Adrenal gland (tissue), 9 donors: ENCODE measurements at regions not wholly inside any gene's neighbourhood (a gene's known extent, or its start where the extent isn't known, plus 50 kb on each side); places are given as distances from the start of the nearest gene placed in this dataset.
A peak's percentile ranks its signal among the peaks of the same experiment; 100 is the strongest.

Source experiments
- DNase-seq, 7 donors: peaks; one replicate each; pipeline ENCODE4 v3.0.0-alpha.2; 2019 to 2020
- H3K27ac ChIP-seq, 5 donors: fragments of 200-600 bp; sonication (generic) in 4 of 5; 1 replicate in 3 of 5; 2 replicates in 2 of 5; pipeline versions ENCODE4 v1.5.1 to v1.8.0; 2016 to 2020; ENCODE audit warnings: mild to moderate bottlenecking in 1 of 5
- H3K27me3 ChIP-seq: fragments of 200-600 bp; 2 replicates; pipeline ENCODE4 v1.8.0; 2021
- H3K36me3 ChIP-seq, 2 donors: fragments of 200-600 bp; replicated peaks in 1 of 2; 1 replicate in 1 of 2; 2 replicates in 1 of 2; pipeline versions ENCODE4 v1.5.1 to v1.8.0; 2018 to 2022
- H3K4me1 ChIP-seq, 2 donors: fragments of 200-600 bp; replicated peaks in 1 of 2; 1 replicate in 1 of 2; 2 replicates in 1 of 2; pipeline versions ENCODE4 v1.5.1 to v1.8.0; 2018 to 2021
- H3K4me3 ChIP-seq, 4 donors: fragments of 200-600 bp; sonication (generic) in 3 of 4; one replicate each; pipeline ENCODE4 v1.5.1; 2016 to 2018
- H3K9me3 ChIP-seq, 3 donors: fragments of 200-600 bp; sonication (generic) in 1 of 3; replicated peaks in 1 of 3; 1 replicate in 2 of 3; 2 replicates in 1 of 3; pipeline versions ENCODE4 v1.5.1 to v1.8.0; 2016 to 2021
- CTCF ChIP-seq, 6 experiments: fragments of 450-650 bp in 4 of 6; fragments of 200-600 bp in 2 of 6; sonication (generic) in 1 of 6; IDR thresholded peaks; 1 replicate in 5 of 6; 2 replicates in 1 of 6; pipeline versions ENCODE4 v1.5.1 to v1.8.0; 2016 to 2021; ENCODE audit warnings: antibody characterized with exemption in 6 of 6, mild to moderate bottlenecking in 2 of 6, moderate library complexity in 1 of 6
- POLR2A ChIP-seq, 2 donors: fragments of 450-650 bp; IDR thresholded peaks; one replicate each; pipeline ENCODE4 v1.6.1; 2017; ENCODE audit warnings: antibody characterized with exemption in 2 of 2, mild to moderate bottlenecking in 2 of 2, moderate library complexity in 1 of 2
- WGBS, 4 donors: extraction: QIAGEN DNeasy Blood & Tissue Kit in 2 of 4; methylation state at CpG; one replicate each; pipeline versions ENCODE4 v1.1.5 to v1.1.7; 2013 to 2017; 5-methylcytosine and 5-hydroxymethylcytosine counted together
- intact Hi-C, 2 donors: fragments of 100-400 bp; cut with DNase I; formaldehyde crosslinking; loops; one replicate each; pipeline versions ENCODE4 v1.14.1 to v1.15.0; 2022 to 2023
- donor health status: healthy with polysubstance abuse.
- donor health status: Bipolar disorder and iron deficiency.
- donor health status: DM: yes; HTN: yes; CAD: no.
- donor health status: DM: no; HTN: no; CAD: no.
- donor health status: DM: no; HTN: no; CAD: no.

- H3K4me1 ChIP-seq, result no peaks in the 10 kb centered on the region
- no peak overlapping the region for H3K4me3 ChIP-seq
- H3K27me3 ChIP-seq, result no peaks in the 10 kb centered on the region
- H3K9me3 ChIP-seq, result no peaks in the 10 kb centered on the region
- WGBS, 4 donors, result 63 to 73% (median 70%) methylated on average over 4 of the region's 4 CpGs
- TF ChIP-seq CTCF (IDR thresholded peaks at IDR 0.05) (no peak), POLR2A (IDR thresholded peaks at IDR 0.05) (no peak)
- H3K27ac ChIP-seq, result no peak overlapping the region
- intact Hi-C loops, result no loop called here
- H3K36me3 ChIP-seq, result no peaks in the 10 kb centered on the region
- DNase-seq, result no peak
Observed at GRCh38 chr14:101155575-101155974, 252.1 kb upstream of the RTL1 start.

GRCh38 chr14:101167428-101167827 lies 263.9 kb upstream of the RTL1 start:
- peaks cover 0 to 6% (median 0%) of the 10 kb centered on the region in 3 donors for H3K9me3 ChIP-seq
- no peaks in the 10 kb centered on the region for H3K27me3 ChIP-seq
- no peak for DNase-seq
- TF ChIP-seq POLR2A (IDR thresholded peaks at IDR 0.05) (no peak), CTCF (IDR thresholded peaks at IDR 0.05) (no peak)
- no peaks in the 10 kb centered on the region for H3K36me3 ChIP-seq
- H3K4me1 ChIP-seq, result no peaks in the 10 kb centered on the region
- H3K27ac ChIP-seq, result no peak overlapping the region
- intact Hi-C loops, result no loop called here
- WGBS, 4 donors, result 61 to 78% (median 71%) methylated on average over 3 of the region's 3 CpGs
- no peak overlapping the region for H3K4me3 ChIP-seq

GRCh38 chr14:101169267-101169666 lies 265.7 kb upstream of the RTL1 start:
- Histone ChIP-seq H3K4me3 (no peak overlapping the region), H3K27me3 (no peaks in the 10 kb centered on the region), H3K27ac (no peak overlapping the region), H3K9me3 (peaks cover 0 to 6% (median 0%) of the 10 kb centered on the region in 3 donors), H3K36me3 (no peaks in the 10 kb centered on the region), H3K4me1 (no peaks in the 10 kb centered on the region)
- DNase-seq, result no peak
- intact Hi-C loops, result no loop called here
- 65 to 80% (median 72%) methylated on average over 6 to 8 of the region's 8 CpGs for WGBS, 4 donors
- TF ChIP-seq POLR2A (IDR thresholded peaks at IDR 0.05) (no peak), CTCF (IDR thresholded peaks at IDR 0.05) (no peak)

GRCh38 chr14:101171650-101172049 lies 268.1 kb upstream of the RTL1 start:
- Histone ChIP-seq H3K27me3 (no peaks in the 10 kb centered on the region), H3K27ac (no peak overlapping the region), H3K4me1 (no peaks in the 10 kb centered on the region), H3K36me3 (no peaks in the 10 kb centered on the region), H3K4me3 (no peak overlapping the region), H3K9me3 (peaks cover 0 to 6% (median 0%) of the 10 kb centered on the region in 3 donors)
- 84 to 91% (median 85%) methylated on average over 5 of the region's 5 CpGs for WGBS, 4 donors
- intact Hi-C loops, result no loop called here
- peak in 1 of 7 donors; percentile 13 for DNase-seq
- TF ChIP-seq POLR2A (IDR thresholded peaks at IDR 0.05), result no peak
- no peak for TF ChIP-seq CTCF (IDR thresholded peaks at IDR 0.05)
